Astrocyte (in vitro differentiated cells and primary cell): ENCODE measurements at regions not wholly inside any gene's neighbourhood (a gene's known extent, or its start where the extent isn't known, plus 50 kb on each side); places are given as distances from the start of the nearest gene placed in this dataset.

ENCODE experiments used
- DNase-seq: peaks from one replicate; pipeline ENCODE4 v3.0.0-alpha.2; 2010; ENCODE audit warnings: low read depth
- FAIRE-seq: peaks from 2 replicates; lab custom pipeline; 2011; peaks lifted over from hg19 to GRCh38; lab: Jason Lieb, UNC
- H2AFZ ChIP-seq: 2 replicates; pipeline ENCODE4 v1.6.0; 2012; ENCODE audit warnings: low read depth, low read length, inconsistent platforms
- H3K27ac ChIP-seq: 2 replicates; pipeline ENCODE4 v1.5.1; 2011; ENCODE audit warnings: low read depth, low read length, inconsistent platforms
- H3K27me3 ChIP-seq: 2 replicates; pipeline ENCODE4 v1.6.0; 2011; ENCODE audit warnings: low read length, inconsistent platforms; ENCODE audit not compliant: insufficient read depth
- H3K36me3 ChIP-seq: 2 replicates; pipeline ENCODE4 v1.5.1; 2011; ENCODE audit warnings: low read length, inconsistent platforms; ENCODE audit not compliant: insufficient read depth
- H3K4me1 ChIP-seq: 2 replicates; pipeline ENCODE4 v1.5.1; 2011; ENCODE audit warnings: low read length, inconsistent platforms; ENCODE audit not compliant: insufficient read depth
- H3K4me2 ChIP-seq: 2 replicates; pipeline ENCODE4 v1.6.0; 2012; ENCODE audit warnings: low read length, inconsistent platforms
- H3K4me3 ChIP-seq: 2 replicates; pipeline ENCODE4 v1.5.1; 2011; ENCODE audit warnings: low read depth, mild to moderate bottlenecking, low read length, inconsistent platforms; ENCODE audit not compliant: insufficient read depth
- H3K79me2 ChIP-seq: 2 replicates; pipeline ENCODE4 v1.6.0; 2012; ENCODE audit warnings: mild to moderate bottlenecking, low read length, inconsistent platforms; ENCODE audit not compliant: insufficient read depth
- H3K9ac ChIP-seq: 2 replicates; pipeline ENCODE4 v1.6.0; 2012; ENCODE audit warnings: mild to moderate bottlenecking, low read length, inconsistent platforms
- H3K9me3 ChIP-seq: 2 replicates; pipeline ENCODE4 v1.5.1; 2012; ENCODE audit warnings: low read depth, mild to moderate bottlenecking, low read length, inconsistent platforms; ENCODE audit not compliant: insufficient read depth
- H4K20me1 ChIP-seq: 2 replicates; pipeline ENCODE4 v1.6.0; 2012; ENCODE audit warnings: low read length, inconsistent platforms; ENCODE audit not compliant: insufficient read depth
- H3K27ac Mint-ChIP-seq: one replicate; pipeline ENCODE4 v1.8.0; 2021; ENCODE audit warnings: mild to moderate bottlenecking, mixed read lengths; ENCODE audit not compliant: unreplicated experiment
- H3K27me3 Mint-ChIP-seq: one replicate; pipeline ENCODE4 v1.8.0; 2021; ENCODE audit warnings: low read depth, mixed read lengths; ENCODE audit not compliant: unreplicated experiment
- H3K36me3 Mint-ChIP-seq: one replicate; pipeline ENCODE4 v1.8.0; 2021; ENCODE audit warnings: low read depth, mixed read lengths; ENCODE audit not compliant: unreplicated experiment
- H3K4me1 Mint-ChIP-seq: one replicate; pipeline ENCODE4 v1.8.0; 2021; ENCODE audit warnings: low read depth, mixed read lengths; ENCODE audit not compliant: unreplicated experiment
- H3K4me3 Mint-ChIP-seq: one replicate; pipeline ENCODE4 v1.8.0; 2021; ENCODE audit warnings: mild to moderate bottlenecking, moderate library complexity, mixed read lengths; ENCODE audit not compliant: unreplicated experiment
- H3K9me3 Mint-ChIP-seq: one replicate; pipeline ENCODE4 v1.8.0; 2021; ENCODE audit warnings: mild to moderate bottlenecking, mixed read lengths; ENCODE audit not compliant: unreplicated experiment
- EZH2 ChIP-seq: IDR thresholded peaks from 2 replicates; pipeline ENCODE4 v1.6.1; 2012; ENCODE audit warnings: mild to moderate bottlenecking, low read length, inconsistent platforms; ENCODE audit not compliant: insufficient read depth
- TF ChIP-seq, protein P1 (sequence below): IDR thresholded peaks from 2 replicates; pipeline ENCODE4 v1.5.1; 2011; ENCODE audit warnings: low read depth, mild to moderate bottlenecking, inconsistent platforms, low read length, moderate library complexity; ENCODE audit not compliant: insufficient read depth

DNA sequence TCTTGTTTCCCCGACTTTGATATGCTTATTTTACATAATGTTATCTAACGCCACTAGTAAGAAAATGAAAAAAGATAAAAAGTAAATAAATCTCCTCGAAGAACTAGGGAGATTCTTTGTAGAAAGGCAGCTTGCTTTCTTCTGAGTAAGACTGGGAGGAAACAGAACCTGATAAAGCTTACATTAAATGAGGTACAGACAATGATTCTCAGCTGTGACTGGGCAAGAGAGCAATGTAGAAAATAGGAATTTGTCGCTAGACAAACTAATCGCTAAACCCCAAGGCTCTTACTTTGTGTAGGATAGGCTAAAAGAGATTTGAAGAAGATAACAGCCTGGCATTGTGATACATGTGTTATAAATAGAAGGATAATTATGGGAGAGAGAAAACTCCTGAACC is 919.0 kb upstream of the ALCAM start:
- Mint-ChIP-seq H3K36me3 (no peaks in the 10 kb centered on the region), H3K9me3 (no peaks in the 10 kb centered on the region), H3K4me1 (no peaks in the 10 kb centered on the region), H3K4me3 (no peak overlapping the region), H3K27me3 (no peaks in the 10 kb centered on the region), H3K27ac (no peak overlapping the region)
- Histone ChIP-seq H3K36me3 (no peaks in the 10 kb centered on the region), H3K4me1 (no peaks in the 10 kb centered on the region), H3K9ac (no peak overlapping the region), H3K4me2 (no peak overlapping the region), H3K27me3 (no peaks in the 10 kb centered on the region), H2AFZ (no peak overlapping the region), H3K4me3 (no peak overlapping the region), H4K20me1 (no peaks in the 10 kb centered on the region), H3K27ac (no peak overlapping the region), H3K79me2 (no peaks in the 10 kb centered on the region), H3K9me3 (no peaks in the 10 kb centered on the region)
- no peak for TF ChIP-seq EZH2
- TF ChIP-seq, protein P1, sequence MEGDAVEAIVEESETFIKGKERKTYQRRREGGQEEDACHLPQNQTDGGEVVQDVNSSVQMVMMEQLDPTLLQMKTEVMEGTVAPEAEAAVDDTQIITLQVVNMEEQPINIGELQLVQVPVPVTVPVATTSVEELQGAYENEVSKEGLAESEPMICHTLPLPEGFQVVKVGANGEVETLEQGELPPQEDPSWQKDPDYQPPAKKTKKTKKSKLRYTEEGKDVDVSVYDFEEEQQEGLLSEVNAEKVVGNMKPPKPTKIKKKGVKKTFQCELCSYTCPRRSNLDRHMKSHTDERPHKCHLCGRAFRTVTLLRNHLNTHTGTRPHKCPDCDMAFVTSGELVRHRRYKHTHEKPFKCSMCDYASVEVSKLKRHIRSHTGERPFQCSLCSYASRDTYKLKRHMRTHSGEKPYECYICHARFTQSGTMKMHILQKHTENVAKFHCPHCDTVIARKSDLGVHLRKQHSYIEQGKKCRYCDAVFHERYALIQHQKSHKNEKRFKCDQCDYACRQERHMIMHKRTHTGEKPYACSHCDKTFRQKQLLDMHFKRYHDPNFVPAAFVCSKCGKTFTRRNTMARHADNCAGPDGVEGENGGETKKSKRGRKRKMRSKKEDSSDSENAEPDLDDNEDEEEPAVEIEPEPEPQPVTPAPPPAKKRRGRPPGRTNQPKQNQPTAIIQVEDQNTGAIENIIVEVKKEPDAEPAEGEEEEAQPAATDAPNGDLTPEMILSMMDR: no peak
- no peak for DNase-seq
- no peak for FAIRE-seq

DNA sequence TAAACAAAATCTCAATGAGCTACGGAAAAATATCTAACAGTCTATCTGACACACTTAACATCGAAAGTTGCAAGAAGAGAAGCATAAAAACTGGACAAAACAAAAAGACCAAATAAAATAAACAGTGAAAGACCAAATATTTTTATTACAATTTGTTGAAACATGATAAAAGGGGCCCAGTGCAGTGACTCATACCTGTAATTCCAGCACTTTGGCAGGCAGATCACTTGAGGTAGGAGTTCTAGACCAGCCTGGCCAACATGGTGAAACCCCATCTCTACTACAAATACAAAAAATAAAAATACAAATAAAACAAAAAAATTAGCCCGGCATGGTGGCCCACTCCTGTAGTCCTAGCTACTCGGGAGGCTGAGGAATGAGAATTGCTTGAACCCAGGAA is 914.0 kb upstream of the ALCAM start:
- H3K36me3 ChIP-seq: no peaks in the 10 kb centered on the region
- H3K4me1 ChIP-seq: no peaks in the 10 kb centered on the region
- no peak overlapping the region for H3K4me3 ChIP-seq
- no peak overlapping the region for H2AFZ ChIP-seq
- no peaks in the 10 kb centered on the region for H3K27me3 Mint-ChIP-seq
- H3K36me3 Mint-ChIP-seq: no peaks in the 10 kb centered on the region
- H4K20me1 ChIP-seq: no peaks in the 10 kb centered on the region
- no peaks in the 10 kb centered on the region for H3K27me3 ChIP-seq
- no peak for DNase-seq
- H3K9me3 ChIP-seq: no peaks in the 10 kb centered on the region
- H3K79me2 ChIP-seq: no peaks in the 10 kb centered on the region
- no peak overlapping the region for H3K27ac ChIP-seq
- H3K4me2 ChIP-seq: no peak overlapping the region
- H3K4me3 Mint-ChIP-seq: no peak overlapping the region
- TF ChIP-seq EZH2: no peak
- TF ChIP-seq, protein P1: no peak
- H3K9ac ChIP-seq: no peak overlapping the region
- no peaks in the 10 kb centered on the region for H3K9me3 Mint-ChIP-seq
- no peak for FAIRE-seq
- H3K4me1 Mint-ChIP-seq: no peaks in the 10 kb centered on the region
- no peak overlapping the region for H3K27ac Mint-ChIP-seq

DNA sequence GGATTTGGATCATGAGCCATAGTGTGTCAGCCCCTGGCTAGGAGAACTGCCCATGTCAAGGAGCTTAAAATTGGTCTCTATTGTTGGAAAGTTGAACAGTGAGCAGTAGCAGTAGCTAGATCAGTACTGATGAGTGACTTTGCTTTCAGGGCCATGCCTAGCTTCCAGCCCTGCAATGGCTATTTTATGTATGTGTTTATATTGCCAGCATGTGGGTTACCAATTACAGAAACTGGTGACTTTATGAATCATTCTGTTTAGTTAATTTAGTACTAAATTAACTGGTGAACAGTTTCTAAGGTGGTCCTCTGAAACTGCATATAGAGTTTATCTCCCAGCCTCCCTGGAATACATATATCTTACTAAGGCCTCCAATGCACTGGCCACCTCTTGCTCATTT is 908.1 kb upstream of the ALCAM start:
- Histone ChIP-seq H3K4me3 (no peak overlapping the region), H3K79me2 (no peaks in the 10 kb centered on the region), H3K36me3 (no peaks in the 10 kb centered on the region), H4K20me1 (no peaks in the 10 kb centered on the region), H3K4me1 (no peaks in the 10 kb centered on the region), H2AFZ (no peak overlapping the region), H3K27me3 (no peaks in the 10 kb centered on the region), H3K9me3 (no peaks in the 10 kb centered on the region), H3K4me2 (no peak overlapping the region), H3K27ac (no peak overlapping the region), H3K9ac (no peak overlapping the region)
- Mint-ChIP-seq H3K27me3 (no peaks in the 10 kb centered on the region), H3K9me3 (no peaks in the 10 kb centered on the region), H3K36me3 (no peaks in the 10 kb centered on the region), H3K27ac (no peak overlapping the region), H3K4me3 (no peak overlapping the region), H3K4me1 (peaks cover 8% of the 10 kb centered on the region)
- DNase-seq (no peak), FAIRE-seq (no peak)
- TF ChIP-seq, protein P1: no peak
- TF ChIP-seq EZH2: no peak
